Bronchial epithelial cell (primary cell): ENCODE measurements at regions not wholly inside any gene's neighbourhood (a gene's known extent, or its start where the extent isn't known, plus 50 kb on each side); places are given as distances from the start of the nearest gene placed in this dataset.

Experiments
- DNase-seq: peaks from one replicate; pipeline ENCODE4 v3.0.0-alpha.2; 2010; ENCODE audit warnings: low read depth
- FAIRE-seq: peaks from 2 replicates; lab custom pipeline; 2011; peaks lifted over from hg19 to GRCh38; lab: Jason Lieb, UNC
- H3K27me3 ChIP-seq: 2 replicates; pipeline ENCODE4 v1.5.1; 2011; ENCODE audit warnings: low read length; ENCODE audit not compliant: control insufficient read depth, insufficient read depth
- H3K36me3 ChIP-seq: 2 replicates; pipeline ENCODE4 v1.5.1; 2011; ENCODE audit warnings: low read length; ENCODE audit not compliant: control insufficient read depth, insufficient read depth
- H3K4me3 ChIP-seq: 2 replicates; pipeline ENCODE4 v1.5.1; 2011; ENCODE audit warnings: mild to moderate bottlenecking, low read depth, low read length, control low read depth
- TF ChIP-seq, protein P1 (sequence below): IDR thresholded peaks from 2 replicates; pipeline ENCODE4 v1.5.1; 2011; ENCODE audit warnings: mild to moderate bottlenecking, moderate library complexity, low read length, control low read depth, inconsistent platforms; ENCODE audit not compliant: insufficient read depth, severe bottlenecking

DNA sequence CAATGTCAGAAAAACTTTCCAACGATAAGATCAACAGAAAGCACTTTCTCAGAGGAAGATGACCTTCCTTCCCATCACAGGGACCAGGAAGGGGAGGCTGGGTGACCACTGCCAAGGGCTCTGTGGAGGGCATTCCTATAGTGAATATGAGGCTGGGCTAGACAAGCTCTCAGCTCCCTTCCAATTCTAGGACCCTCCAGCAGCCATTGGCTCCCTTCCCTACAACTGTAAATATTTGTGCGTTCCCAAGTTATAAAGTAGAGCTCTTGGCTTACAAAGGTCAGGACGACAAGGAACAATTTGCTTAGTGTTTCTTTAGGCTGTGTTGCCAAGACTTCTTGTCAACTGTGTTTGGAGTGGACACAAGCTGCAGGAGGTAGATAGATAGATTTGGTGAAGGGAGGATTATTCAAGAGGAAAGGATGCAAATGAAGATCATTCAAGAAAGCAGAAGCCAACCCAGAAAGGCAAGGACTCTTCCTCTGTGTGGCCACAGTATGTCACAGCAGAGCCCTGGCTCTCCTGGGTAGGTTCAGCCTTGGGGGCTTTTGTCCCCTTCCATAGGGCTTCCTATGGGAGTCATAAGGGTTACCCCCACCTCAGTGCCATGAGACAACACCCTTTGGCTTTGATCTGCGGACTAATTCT, 223.6 kb upstream of the TLE3 start:
- Histone ChIP-seq H3K36me3 (no peaks in the 10 kb centered on the region), H3K27me3 (peaks cover 4% of the 10 kb centered on the region), H3K4me3 (no peak overlapping the region)
- no peak for FAIRE-seq
- no peak for DNase-seq
- TF ChIP-seq, protein P1, sequence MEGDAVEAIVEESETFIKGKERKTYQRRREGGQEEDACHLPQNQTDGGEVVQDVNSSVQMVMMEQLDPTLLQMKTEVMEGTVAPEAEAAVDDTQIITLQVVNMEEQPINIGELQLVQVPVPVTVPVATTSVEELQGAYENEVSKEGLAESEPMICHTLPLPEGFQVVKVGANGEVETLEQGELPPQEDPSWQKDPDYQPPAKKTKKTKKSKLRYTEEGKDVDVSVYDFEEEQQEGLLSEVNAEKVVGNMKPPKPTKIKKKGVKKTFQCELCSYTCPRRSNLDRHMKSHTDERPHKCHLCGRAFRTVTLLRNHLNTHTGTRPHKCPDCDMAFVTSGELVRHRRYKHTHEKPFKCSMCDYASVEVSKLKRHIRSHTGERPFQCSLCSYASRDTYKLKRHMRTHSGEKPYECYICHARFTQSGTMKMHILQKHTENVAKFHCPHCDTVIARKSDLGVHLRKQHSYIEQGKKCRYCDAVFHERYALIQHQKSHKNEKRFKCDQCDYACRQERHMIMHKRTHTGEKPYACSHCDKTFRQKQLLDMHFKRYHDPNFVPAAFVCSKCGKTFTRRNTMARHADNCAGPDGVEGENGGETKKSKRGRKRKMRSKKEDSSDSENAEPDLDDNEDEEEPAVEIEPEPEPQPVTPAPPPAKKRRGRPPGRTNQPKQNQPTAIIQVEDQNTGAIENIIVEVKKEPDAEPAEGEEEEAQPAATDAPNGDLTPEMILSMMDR = no peak

DNA sequence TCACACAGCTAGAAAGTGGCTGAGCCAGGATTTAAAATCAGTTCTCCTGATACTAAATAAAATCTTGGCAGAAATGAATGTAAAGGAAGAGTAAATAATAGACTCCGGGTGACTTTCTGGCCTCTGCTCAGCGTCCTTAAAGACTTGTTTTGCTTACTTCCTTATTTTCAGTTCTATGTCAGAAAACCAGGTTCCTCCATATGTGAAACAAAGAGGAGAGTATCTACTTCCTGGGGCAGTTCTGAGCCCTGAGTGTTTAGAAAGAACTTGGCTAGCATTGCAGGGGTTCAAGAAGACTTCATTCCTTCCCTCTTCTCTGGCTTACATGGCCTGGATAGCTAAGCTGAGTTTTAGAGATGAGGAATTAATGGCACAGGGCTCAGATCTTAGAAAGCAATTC, 222.8 kb upstream of the TLE3 start:
- Histone ChIP-seq H3K27me3 (peaks cover 4% of the 10 kb centered on the region), H3K4me3 (no peak overlapping the region), H3K36me3 (no peaks in the 10 kb centered on the region)
- TF ChIP-seq, protein P1 = no peak
- DNase-seq (no peak), FAIRE-seq (no peak)

DNA sequence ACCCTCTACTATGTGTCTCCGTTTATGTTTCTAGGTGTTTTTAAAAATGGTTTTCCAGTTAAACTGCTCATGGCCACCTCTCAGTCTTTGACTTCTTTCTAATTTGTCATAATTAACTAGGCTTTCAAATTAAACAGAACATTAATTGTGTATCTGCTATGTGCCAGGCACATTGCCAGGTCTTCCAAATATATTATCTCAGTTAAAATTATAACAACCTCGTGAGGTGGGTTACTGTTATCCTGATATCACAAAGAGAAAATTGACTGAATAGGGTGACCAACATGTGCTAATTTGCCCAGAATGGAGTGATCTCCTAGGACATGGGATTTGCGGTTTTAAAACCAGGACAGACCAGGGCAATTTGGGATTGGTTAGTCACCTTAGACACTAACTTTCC, 222.4 kb upstream of the TLE3 start:
- DNase-seq = no peak
- peaks cover 4% of the 10 kb centered on the region for H3K27me3 ChIP-seq
- H3K36me3 ChIP-seq = no peaks in the 10 kb centered on the region
- H3K4me3 ChIP-seq = no peak overlapping the region
- no peak for FAIRE-seq
- TF ChIP-seq, protein P1 = no peak

DNA sequence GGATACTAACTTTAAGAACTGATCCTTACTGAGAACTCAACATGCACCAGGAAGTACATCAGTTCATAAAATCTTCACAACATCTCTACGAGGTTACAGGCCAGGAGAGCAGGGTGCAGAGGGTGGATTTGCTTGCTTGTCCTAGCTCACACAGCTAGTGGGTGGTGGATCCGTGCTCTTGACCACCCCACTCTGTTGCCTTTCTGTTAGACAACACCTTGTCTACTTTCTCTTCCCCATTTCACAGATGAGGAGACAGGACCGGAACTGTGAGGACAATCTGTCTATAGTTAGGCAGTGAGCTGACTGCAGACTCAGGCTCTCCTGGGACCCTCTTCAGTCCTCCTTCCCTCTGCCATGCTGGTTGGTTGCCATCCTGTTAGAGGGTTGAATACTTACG, 221.7 kb upstream of the TLE3 start:
- TF ChIP-seq, protein P1 = no peak
- Histone ChIP-seq H3K36me3 (no peaks in the 10 kb centered on the region), H3K27me3 (peaks cover 4% of the 10 kb centered on the region), H3K4me3 (no peak overlapping the region)
- no peak for DNase-seq
- no peak for FAIRE-seq

DNA sequence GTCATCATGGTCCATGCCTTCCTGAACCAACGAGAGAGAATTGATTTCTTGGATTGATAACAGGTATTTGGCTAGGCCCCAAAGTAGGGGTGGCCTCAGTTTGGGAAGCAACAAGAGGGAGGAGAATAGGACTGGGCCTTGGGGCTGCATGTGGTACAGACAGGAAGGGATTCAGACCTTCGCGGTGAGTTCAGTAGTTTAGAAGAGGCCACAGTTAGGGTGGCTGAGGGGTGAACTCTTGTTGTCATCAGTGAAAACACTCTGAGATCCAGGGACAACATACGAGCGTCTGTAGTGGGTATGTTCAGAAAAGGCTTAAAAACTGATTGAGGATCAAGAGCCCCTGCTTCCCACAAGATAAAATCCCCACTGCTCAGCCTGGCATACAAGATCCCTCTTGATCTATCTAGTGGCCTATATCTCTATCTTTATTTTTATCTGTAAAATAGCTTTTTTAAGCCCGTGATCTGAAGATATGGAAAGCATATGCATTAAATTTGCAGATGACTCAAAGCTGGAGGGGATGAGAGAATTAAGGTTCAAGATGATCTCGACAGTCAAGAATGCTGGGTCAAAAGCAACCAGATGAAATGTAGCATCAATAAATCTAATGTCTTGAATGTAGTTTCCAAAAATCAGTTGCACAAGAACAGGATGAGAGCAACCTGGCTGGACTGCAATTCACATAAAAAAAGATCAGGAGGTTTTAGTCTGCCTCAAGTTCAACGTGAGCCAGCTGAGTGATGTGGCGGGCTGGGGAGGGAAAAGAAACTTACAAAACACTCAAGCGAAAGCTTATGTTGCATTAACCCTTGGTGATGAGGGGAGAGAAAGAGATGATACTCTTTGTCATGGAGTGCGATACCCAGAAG, 221.1 kb upstream of the TLE3 start:
- TF ChIP-seq, protein P1 = no peak
- H3K4me3 ChIP-seq = no peak overlapping the region
- no peak for FAIRE-seq
- H3K27me3 ChIP-seq = peaks cover 4% of the 10 kb centered on the region
- no peaks in the 10 kb centered on the region for H3K36me3 ChIP-seq
- no peak for DNase-seq
